HAP-1 (cell line): ENCODE measurements at regions not wholly inside any gene's neighbourhood (a gene's known extent, or its start where the extent isn't known, plus 50 kb on each side); places are given as distances from the start of the nearest gene placed in this dataset.
"Not testable (repeated sequence)": the region's sequence is repeated elsewhere in the genome, so short reads cannot be mapped to it uniquely, and the experiment has no call there.

ENCODE experiments used
- DNase-seq, 2 experiments: peaks; one replicate each; pipeline ENCODE4 v3.0.0-alpha.2; 2016 to 2020; ENCODE audit warnings: low spot score in 2 of 2
- H3K27me3 ChIP-seq: fragments of 250-450 bp; sonication (Bioruptor Pico); 2 replicates; pipeline ENCODE4 v1.5.1; 2020; ENCODE audit warnings: low read depth, mild to moderate bottlenecking, moderate library complexity
- H3K36me3 ChIP-seq: fragments of 250-450 bp; sonication (Bioruptor Pico); replicated peaks from 2 replicates; pipeline ENCODE4 v1.5.1; 2020; ENCODE audit warnings: mild to moderate bottlenecking
- H3K4me1 ChIP-seq: fragments of 250-450 bp; sonication (Bioruptor Pico); 2 replicates; pipeline ENCODE4 v1.5.1; 2020; ENCODE audit warnings: mild to moderate bottlenecking
- H3K4me3 ChIP-seq: fragments of 250-450 bp; sonication (Bioruptor Pico); 2 replicates; pipeline ENCODE4 v1.5.1; 2020; ENCODE audit warnings: mild to moderate bottlenecking, moderate library complexity
- H3K9me3 ChIP-seq: fragments of 250-450 bp; sonication (Bioruptor Pico); 2 replicates; pipeline ENCODE4 v1.5.1; 2020; ENCODE audit warnings: mild to moderate bottlenecking, moderate library complexity
- in situ Hi-C: fragments of 300-500 bp; cut with MboI; formaldehyde crosslinking; loops from 3 replicates; pipeline ENCODE4 v1.14.3; 2020; ENCODE audit warnings: low sequenced_read_pairs, inconsistent platforms, mixed read lengths

DNA sequence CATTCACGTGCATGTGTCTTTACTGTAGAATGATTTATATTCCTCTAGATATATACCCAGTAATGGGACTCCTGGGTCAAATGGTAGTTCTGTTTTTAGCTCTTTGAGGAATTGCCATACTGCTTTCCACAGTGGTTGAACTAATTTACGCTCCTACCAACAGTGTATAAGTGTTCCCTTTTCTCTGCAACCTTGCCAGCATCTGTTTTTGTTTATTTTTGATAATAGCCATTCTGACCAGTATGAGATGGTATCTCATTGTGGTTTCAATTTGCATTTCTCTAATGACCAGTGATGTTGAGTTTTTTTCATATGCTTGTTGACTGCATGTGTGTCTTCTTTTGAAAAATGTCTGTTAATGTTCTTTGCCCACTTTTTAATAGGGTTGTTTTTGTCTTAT, 236.8 kb upstream of the IRF2BP2 start:
- not testable (repeated sequence) for H3K36me3 ChIP-seq, DNase-seq, H3K4me3 ChIP-seq, H3K4me1 ChIP-seq, H3K9me3 ChIP-seq
- peaks cover 14% of the 10 kb centered on the region for H3K27me3 ChIP-seq
- in situ Hi-C loops, result loop anchor here (25.0 kb wide), 1 partner anchor 110 kb away; no protein-coding TSS in a partner anchor

DNA sequence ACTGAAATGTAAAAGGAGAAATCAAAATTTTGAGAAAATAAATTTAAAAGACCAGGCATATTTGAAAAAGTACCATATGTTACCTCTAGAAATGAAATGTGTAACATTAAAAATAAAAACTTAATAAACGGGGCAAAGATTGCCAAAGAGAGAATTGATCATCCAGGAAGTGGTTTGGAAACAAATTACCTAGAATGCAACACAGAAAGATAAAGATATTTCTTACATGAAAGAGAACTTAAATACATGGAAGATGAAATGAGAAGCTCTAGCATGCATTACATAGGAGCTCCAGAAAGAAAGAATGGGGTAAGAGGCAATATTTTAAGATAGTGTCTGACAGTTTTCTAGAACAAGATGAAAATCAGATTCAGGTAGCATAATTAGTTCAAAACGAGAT, 235.9 kb upstream of the IRF2BP2 start:
- Histone ChIP-seq H3K9me3 (no peaks in the 10 kb centered on the region), H3K36me3 (no peaks in the 10 kb centered on the region; the same call in 1 of the 2 replicates), H3K4me1 (no peaks in the 10 kb centered on the region; the same call in none of the 2 replicates), H3K27me3 (peaks cover 14% of the 10 kb centered on the region), H3K4me3 (no peak overlapping the region)
- DNase-seq, result no peak
- in situ Hi-C loops, result loop anchor here (25.0 kb wide), 1 partner anchor 109 kb away; no protein-coding TSS in a partner anchor

DNA sequence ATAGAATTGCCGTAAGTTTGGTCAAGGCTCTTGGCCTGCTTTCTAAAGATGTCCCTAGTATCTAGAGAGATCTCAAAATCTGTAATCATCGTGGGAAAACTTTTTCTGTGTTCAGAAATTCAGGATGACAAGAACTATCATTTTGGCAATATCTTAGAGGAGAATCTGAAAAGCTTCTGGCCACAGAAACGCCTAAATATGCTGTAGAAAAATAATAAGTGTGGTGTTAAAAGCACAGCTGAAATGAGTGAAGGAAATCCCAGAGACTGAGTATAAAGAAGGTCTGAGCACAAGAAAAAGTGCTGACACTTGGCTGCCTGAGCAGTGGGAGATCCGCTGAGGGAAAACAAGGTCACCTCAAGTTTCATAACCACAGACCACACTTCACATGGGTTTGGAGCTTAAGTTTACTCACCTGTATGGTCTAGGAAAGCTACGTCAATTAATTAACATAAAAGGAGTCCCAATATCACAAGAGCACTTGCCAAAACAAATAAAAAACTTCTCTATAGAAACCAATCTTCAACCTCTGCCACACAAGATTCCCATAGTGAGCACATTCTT, 235.2 kb upstream of the IRF2BP2 start:
- Histone ChIP-seq H3K36me3 (no peaks in the 10 kb centered on the region; the same call in 1 of the 2 replicates), H3K4me3 (no peak overlapping the region), H3K9me3 (no peaks in the 10 kb centered on the region), H3K4me1 (no peaks in the 10 kb centered on the region; the same call in none of the 2 replicates), H3K27me3 (peaks cover 14% of the 10 kb centered on the region)
- no peak for DNase-seq
- in situ Hi-C loops, result loop anchor here (25.0 kb wide), 1 partner anchor 108 kb away; no protein-coding TSS in a partner anchor

DNA sequence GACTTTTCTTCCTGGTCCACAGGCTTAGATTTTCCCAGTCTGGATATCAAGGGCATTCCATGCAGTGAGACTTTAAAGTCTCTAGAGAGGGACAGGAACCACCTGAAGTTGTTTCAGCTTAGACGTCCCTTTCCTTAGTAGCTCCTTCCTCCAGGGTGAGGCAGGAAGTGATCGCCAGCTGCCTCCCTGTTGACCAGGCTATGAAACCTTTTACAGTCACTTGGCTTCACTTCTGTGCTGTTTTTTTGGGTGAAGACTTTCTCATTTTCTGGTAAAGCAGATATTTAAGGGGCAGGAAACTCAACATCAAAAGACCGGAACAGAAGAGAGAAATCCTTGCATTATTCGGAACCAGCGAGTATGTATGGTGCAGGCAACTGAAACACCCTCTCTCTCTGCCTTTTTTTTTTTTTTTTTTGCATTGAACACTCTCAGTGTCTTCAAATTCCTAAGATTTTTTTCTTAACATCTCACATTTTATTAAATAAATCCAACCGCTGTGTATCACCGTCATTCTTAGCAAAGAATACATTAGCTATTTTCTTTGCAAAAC, 234.6 kb upstream of the IRF2BP2 start:
- in situ Hi-C loops, result loop anchor here (25.0 kb wide), 1 partner anchor 107 kb away; no protein-coding TSS in a partner anchor
- Histone ChIP-seq H3K27me3 (peaks cover 14% of the 10 kb centered on the region), H3K9me3 (no peaks in the 10 kb centered on the region), H3K4me1 (no peaks in the 10 kb centered on the region; the same call in none of the 2 replicates), H3K36me3 (no peaks in the 10 kb centered on the region; the same call in 1 of the 2 replicates), H3K4me3 (no peak overlapping the region)
- no peak for DNase-seq

DNA sequence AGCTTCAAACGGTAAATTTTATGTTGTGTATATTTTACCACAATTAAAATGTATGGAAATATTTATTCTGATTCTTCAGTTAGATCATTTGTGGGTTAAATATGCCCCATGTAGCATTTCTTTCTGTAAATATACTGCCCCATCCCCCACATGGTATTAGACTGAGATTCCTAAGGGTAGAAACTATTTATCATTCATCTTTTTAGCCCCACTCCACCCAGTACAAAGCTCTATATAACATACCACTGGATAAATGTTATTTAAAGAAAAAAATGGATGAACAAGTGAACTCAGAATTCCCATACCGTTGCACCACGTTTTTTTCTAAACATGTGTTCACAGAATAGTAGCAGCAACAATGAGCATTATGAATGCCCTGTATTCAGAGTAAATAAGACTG, 234.0 kb upstream of the IRF2BP2 start:
- Histone ChIP-seq H3K4me1 (no peaks in the 10 kb centered on the region; the same call in none of the 2 replicates), H3K9me3 (no peaks in the 10 kb centered on the region), H3K4me3 (no peak overlapping the region), H3K27me3 (peaks cover 14% of the 10 kb centered on the region), H3K36me3 (no peaks in the 10 kb centered on the region; the same call in 1 of the 2 replicates)
- in situ Hi-C loops, result loop anchor here (25.0 kb wide), 1 partner anchor 107 kb away; no protein-coding TSS in a partner anchor
- DNase-seq, result no peak

DNA sequence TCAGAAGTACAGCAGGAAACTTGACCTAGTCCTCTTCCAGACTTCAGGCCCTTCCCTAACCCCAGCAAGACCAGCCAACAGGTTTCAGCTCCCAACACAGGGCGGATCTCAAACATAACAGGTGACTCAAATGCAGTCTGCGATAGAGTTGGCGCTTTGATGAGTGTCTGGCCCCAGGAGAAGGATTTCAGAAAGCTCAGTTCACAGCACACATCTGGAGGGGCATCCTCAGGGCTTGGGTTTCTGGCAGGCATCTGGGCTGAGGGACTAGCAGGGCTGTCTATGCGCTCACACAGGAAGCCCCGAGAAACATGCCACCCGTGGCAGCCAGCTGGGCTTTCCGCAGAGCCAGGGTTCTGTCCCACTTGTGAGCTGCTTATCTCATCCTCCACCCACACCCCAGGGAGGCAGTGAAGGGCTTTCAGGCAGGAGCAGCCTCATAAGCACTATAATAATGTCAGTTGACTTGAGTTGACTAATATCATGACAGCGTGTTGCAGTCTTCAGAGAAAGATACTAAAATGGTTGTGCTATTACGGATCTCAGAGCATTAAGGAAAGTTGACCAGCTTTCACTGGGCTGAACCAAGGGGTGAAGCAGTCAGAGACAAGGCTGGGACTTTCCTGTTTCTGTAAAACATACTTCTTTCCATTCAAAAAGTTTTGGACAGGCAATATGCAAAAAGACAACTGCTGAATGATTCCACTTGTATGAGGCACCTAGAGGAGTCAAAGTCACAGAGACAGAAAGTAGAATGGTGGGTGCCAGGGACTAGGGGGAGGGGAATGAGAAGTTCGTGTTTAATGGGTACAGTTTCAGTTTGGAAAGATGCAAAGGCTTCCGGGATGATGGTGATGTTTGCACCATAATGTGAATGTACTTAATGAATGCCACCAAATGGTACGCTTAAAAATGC, 233.0 kb upstream of the IRF2BP2 start:
- no peaks in the 10 kb centered on the region for H3K9me3 ChIP-seq
- DNase-seq, result no peak
- in situ Hi-C loops, result loop anchor here (25.0 kb wide), 1 partner anchor 106 kb away; no protein-coding TSS in a partner anchor
- H3K36me3 ChIP-seq, result no peaks in the 10 kb centered on the region; the same call in 1 of the 2 replicates
- no peaks in the 10 kb centered on the region; the same call in none of the 2 replicates for H3K4me1 ChIP-seq
- no peak overlapping the region for H3K4me3 ChIP-seq
- peaks cover 12% of the 10 kb centered on the region for H3K27me3 ChIP-seq

DNA sequence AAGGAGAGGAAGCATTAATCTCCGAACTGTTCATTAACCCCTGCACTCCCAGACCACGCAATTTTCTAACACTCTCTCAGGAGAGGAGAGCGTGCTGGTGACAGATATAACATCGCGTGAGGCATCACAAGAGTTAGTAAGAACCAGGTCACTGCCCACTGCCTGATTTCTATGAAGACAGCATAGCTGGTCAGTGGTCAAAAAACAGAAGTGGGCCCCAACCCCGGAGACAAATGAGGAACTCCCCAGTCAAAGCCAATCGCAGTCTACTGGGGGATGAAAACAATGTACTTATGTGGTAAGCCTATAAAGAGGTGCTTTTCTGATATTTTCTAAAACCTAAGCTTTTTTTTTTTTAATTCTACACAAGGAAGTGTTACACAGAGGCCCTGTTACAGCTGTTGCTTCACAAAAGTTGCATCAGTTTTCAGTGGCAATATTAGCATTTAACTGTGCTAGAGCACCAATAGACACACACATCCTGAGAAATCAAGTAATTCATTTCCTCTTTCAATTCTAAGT, 231.8 kb upstream of the IRF2BP2 start:
- no peaks in the 10 kb centered on the region for H3K9me3 ChIP-seq
- no peaks in the 10 kb centered on the region; the same call in 1 of the 2 replicates for H3K36me3 ChIP-seq
- H3K4me1 ChIP-seq, result no peaks in the 10 kb centered on the region; the same call in none of the 2 replicates
- no peak for DNase-seq
- in situ Hi-C loops, result loop anchor here (25.0 kb wide), 1 partner anchor 104 kb away; no protein-coding TSS in a partner anchor
- H3K27me3 ChIP-seq, result peaks cover 11% of the 10 kb centered on the region
- no peak overlapping the region for H3K4me3 ChIP-seq

DNA sequence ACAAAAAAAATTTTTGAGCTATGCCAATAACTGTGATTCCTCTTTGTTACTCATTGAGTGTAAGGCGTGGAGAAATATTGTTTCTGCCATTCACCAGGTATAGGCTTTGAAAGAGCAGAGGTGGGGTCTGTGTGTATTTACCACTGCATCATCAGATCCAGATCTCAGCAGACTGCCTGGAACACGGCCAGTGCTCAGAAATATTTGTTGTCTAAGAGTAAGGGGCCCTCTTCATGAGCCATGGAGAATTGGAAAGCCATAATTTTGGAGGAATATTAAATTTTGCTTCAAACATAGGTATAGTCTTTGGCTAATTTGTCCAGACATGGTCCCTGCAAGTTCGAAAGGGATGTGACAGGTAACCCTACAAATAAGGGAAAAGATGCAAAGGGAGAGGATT, 231.3 kb upstream of the IRF2BP2 start:
- Histone ChIP-seq H3K36me3 (no peaks in the 10 kb centered on the region; the same call in 1 of the 2 replicates), H3K27me3 (peaks cover 10% of the 10 kb centered on the region; the same call in 1 of the 2 replicates), H3K4me1 (no peaks in the 10 kb centered on the region; the same call in none of the 2 replicates), H3K4me3 (no peak overlapping the region), H3K9me3 (no peaks in the 10 kb centered on the region)
- DNase-seq, result no peak
- in situ Hi-C loops, result loop anchor here (25.0 kb wide), 1 partner anchor 104 kb away; no protein-coding TSS in a partner anchor

DNA sequence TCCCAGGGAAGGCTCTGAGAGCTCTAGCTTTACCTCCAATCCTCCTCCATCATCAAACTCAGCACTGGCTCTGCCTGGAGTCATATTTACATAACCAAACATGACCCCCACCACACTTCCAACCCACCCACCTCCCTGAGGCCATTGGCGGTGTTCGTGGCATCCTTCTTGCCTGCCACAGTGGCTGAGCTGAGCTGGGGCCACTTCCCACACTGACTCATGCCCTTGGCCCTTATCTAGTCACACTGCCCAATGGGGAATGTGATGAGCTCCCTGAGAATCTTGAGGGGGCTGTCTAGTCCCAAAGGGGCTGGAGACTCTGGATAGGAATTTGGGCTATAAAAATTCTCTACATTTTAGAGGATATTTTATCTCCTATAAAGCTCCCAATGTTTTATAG, 230.9 kb upstream of the IRF2BP2 start:
- Histone ChIP-seq H3K9me3 (no peaks in the 10 kb centered on the region), H3K4me1 (no peaks in the 10 kb centered on the region; the same call in none of the 2 replicates), H3K36me3 (no peaks in the 10 kb centered on the region; the same call in 1 of the 2 replicates), H3K4me3 (no peak overlapping the region), H3K27me3 (peaks cover 8% of the 10 kb centered on the region; the same call in 1 of the 2 replicates)
- no peak for DNase-seq
- in situ Hi-C loops, result loop anchor here (25.0 kb wide), 1 partner anchor 104 kb away; no protein-coding TSS in a partner anchor

DNA sequence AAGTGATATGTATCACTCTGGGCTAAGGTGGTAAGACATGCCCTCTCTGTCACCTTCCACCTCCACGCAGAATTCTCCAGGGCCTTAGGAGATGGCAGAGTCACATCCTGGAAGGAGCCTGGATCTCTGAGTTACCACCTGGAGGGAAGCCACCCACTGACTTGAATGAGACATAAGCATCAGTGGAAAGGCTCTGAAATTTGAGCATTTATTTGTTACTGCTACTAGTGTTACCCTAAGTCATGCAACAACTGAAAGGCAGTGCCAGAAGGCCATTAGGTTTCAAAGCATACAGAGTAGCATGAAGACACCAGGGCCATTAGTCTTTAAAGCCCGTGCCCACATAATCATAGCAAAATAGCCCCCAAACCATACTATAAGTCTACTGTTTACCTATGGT, 230.3 kb upstream of the IRF2BP2 start:
- H3K4me1 ChIP-seq, result no peaks in the 10 kb centered on the region; the same call in none of the 2 replicates
- in situ Hi-C loops, result loop anchor here (25.0 kb wide), 1 partner anchor 103 kb away; no protein-coding TSS in a partner anchor
- H3K4me3 ChIP-seq, result no peak overlapping the region
- no peaks in the 10 kb centered on the region for H3K9me3 ChIP-seq
- no peak for DNase-seq
- peaks cover 8% of the 10 kb centered on the region; the same call in 1 of the 2 replicates for H3K27me3 ChIP-seq
- H3K36me3 ChIP-seq, result no peaks in the 10 kb centered on the region; the same call in 1 of the 2 replicates

DNA sequence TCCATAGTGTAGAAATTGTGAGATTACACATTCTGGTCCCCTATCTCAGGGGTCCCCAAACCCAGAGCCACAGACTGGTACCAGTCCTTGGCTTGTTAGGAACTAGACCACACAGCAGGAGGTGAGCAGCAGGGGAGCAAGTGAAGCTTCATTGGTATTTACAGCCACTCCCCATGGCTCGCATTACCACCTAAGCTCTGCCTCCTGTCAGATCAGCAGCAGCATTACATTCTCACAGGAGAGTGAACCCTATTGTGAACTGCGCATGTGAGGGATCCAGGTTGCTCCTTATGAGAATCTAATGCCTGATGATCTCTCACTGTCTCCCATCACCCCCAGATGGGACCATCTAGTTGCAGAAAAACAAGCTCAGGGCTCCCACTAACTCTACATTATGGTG, 229.7 kb upstream of the IRF2BP2 start:
- H3K4me1 ChIP-seq, result no peaks in the 10 kb centered on the region
- H3K27me3 ChIP-seq, result peaks cover 6% of the 10 kb centered on the region; the same call in 1 of the 2 replicates
- H3K36me3 ChIP-seq, result no peaks in the 10 kb centered on the region
- in situ Hi-C loops, result loop anchor here (25.0 kb wide), 1 partner anchor 102 kb away; no protein-coding TSS in a partner anchor
- no peak for DNase-seq
- no peaks in the 10 kb centered on the region for H3K9me3 ChIP-seq
- no peak overlapping the region for H3K4me3 ChIP-seq

DNA sequence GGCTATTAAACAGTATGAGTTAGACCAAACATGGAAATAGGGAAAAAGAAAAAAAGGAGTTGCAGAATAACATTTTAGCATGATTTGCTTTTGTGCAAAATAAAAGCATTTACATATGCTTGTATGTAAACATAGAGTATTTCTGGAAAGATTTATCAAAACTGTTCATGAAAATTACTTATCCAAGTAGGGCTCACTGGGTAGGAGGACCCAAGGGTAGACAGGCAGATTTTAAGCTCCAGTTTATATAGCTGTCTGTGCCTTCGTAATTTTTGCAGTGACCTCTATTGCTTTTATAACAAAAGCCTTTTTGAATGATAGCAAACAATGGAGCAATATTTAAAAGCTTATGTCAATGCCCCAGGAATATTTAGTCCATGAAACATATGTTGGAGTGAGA, 228.8 kb upstream of the IRF2BP2 start:
- in situ Hi-C loops, result loop anchor here (25.0 kb wide), 1 partner anchor 102 kb away; no protein-coding TSS in a partner anchor
- H3K9me3 ChIP-seq, result no peaks in the 10 kb centered on the region

DNA sequence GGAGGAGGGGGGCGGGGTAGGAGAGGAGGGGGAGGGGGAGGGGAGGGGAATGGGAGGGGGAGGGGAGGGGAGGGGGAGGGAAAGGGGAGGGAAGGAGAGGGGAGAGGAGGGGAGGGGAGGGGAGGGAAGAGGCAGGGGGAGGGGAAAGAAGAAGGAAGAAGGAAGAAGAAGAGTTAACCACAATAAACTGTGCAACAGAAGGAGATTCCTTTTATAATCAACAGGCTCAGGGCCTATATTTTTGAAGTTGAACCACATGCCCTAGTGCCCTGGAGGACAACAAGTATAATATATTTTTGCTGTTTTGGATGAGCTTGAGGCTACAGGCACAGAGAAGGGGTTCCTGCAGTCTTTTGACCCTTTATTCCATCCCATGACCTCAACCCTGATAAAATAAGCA, 228.2 kb upstream of the IRF2BP2 start:
- no peaks in the 10 kb centered on the region for H3K9me3 ChIP-seq
- no peak for DNase-seq
- H3K4me1 ChIP-seq, result no peaks in the 10 kb centered on the region
- in situ Hi-C loops, result loop anchor here (25.0 kb wide), 1 partner anchor 101 kb away; no protein-coding TSS in a partner anchor
- H3K36me3 ChIP-seq, result no peaks in the 10 kb centered on the region
- H3K27me3 ChIP-seq, result peaks cover 3% of the 10 kb centered on the region; the same call in 1 of the 2 replicates
- H3K4me3 ChIP-seq, result no peak overlapping the region

More for the DNA sequence above, 228.8 kb upstream of the IRF2BP2 start:
- no peaks in the 10 kb centered on the region for H3K4me1 ChIP-seq
- H3K36me3 ChIP-seq, result no peaks in the 10 kb centered on the region
- DNase-seq, result no peak
- peaks cover 3% of the 10 kb centered on the region; the same call in 1 of the 2 replicates for H3K27me3 ChIP-seq
- H3K4me3 ChIP-seq, result no peak overlapping the region
